H9 (cell line): ENCODE measurements at regions not wholly inside any gene's neighbourhood (a gene's known extent, or its start where the extent isn't known, plus 50 kb on each side); places are given as distances from the start of the nearest gene placed in this dataset.

Experiments used
- DNase-seq: peaks from one replicate; pipeline ENCODE4 v3.0.0-alpha.2; 2017
- H2AFZ ChIP-seq: one replicate; pipeline ENCODE4 v1.6.1; 2013; ENCODE audit warnings: mild to moderate bottlenecking, low read length, control low read depth, moderate library complexity
- H2AK5ac ChIP-seq: 2 replicates; pipeline ENCODE4 v1.6.1; 2013; ENCODE audit warnings: low read length, control low read depth, mixed read lengths; ENCODE audit not compliant: insufficient read length
- H2BK120ac ChIP-seq: one replicate; pipeline ENCODE4 v1.6.1; 2013; ENCODE audit warnings: low read depth, mild to moderate bottlenecking, low read length, control low read depth, inconsistent platforms; ENCODE audit not compliant: poor library complexity, severe bottlenecking
- H2BK12ac ChIP-seq: 2 replicates; pipeline ENCODE4 v1.6.1; 2013; ENCODE audit warnings: low read length, control low read depth, mixed read lengths, low read depth; ENCODE audit not compliant: insufficient read length
- H2BK15ac ChIP-seq: 2 replicates; pipeline ENCODE4 v1.6.1; 2013; ENCODE audit warnings: low read depth, low read length, control low read depth
- H2BK20ac ChIP-seq: one replicate; pipeline ENCODE4 v1.6.1; 2013; ENCODE audit warnings: low read depth, mild to moderate bottlenecking, low read length, control low read depth, inconsistent platforms; ENCODE audit not compliant: poor library complexity, severe bottlenecking
- H2BK5ac ChIP-seq: 2 replicates; pipeline ENCODE4 v1.6.1; 2013; ENCODE audit warnings: low read length, control low read depth, mixed read lengths; ENCODE audit not compliant: insufficient read length
- H3K14ac ChIP-seq: 2 replicates; pipeline ENCODE4 v1.6.1; 2013; ENCODE audit warnings: low read length, control low read depth; ENCODE audit not compliant: insufficient read depth
- H3K18ac ChIP-seq: 2 replicates; pipeline ENCODE4 v1.6.1; 2013; ENCODE audit warnings: low read depth, mild to moderate bottlenecking, mixed read lengths, low read length, control low read depth; ENCODE audit not compliant: insufficient read length
- H3K23ac ChIP-seq: 2 replicates; pipeline ENCODE4 v1.6.1; 2013; ENCODE audit warnings: low read length, control low read depth, mixed read lengths, low read depth; ENCODE audit not compliant: insufficient read length
- H3K23me2 ChIP-seq: 2 replicates; pipeline ENCODE4 v1.6.1; 2013; ENCODE audit warnings: low read depth, mild to moderate bottlenecking, mixed read lengths, low read length, control low read depth; ENCODE audit not compliant: insufficient read length, poor library complexity, severe bottlenecking
- H3K27ac ChIP-seq: 2 replicates; pipeline ENCODE4 v1.5.1; 2013; ENCODE audit warnings: low read length, control low read depth, mixed read lengths, low read depth; ENCODE audit not compliant: insufficient read length
- H3K27me3 ChIP-seq: 2 replicates; pipeline ENCODE4 v1.6.1; 2013; ENCODE audit warnings: low read length, control low read depth, inconsistent platforms; ENCODE audit not compliant: insufficient read depth
- H3K4ac ChIP-seq: 2 replicates; pipeline ENCODE4 v1.6.1; 2013; ENCODE audit warnings: low read depth, mild to moderate bottlenecking, control low read depth, inconsistent platforms, low read length, moderate library complexity
- H3K4me1 ChIP-seq: 2 replicates; pipeline ENCODE4 v1.6.1; 2013; ENCODE audit warnings: low read length, control low read depth, inconsistent platforms; ENCODE audit not compliant: insufficient read depth
- H3K4me2 ChIP-seq: 2 replicates; pipeline ENCODE4 v1.6.1; 2013; ENCODE audit warnings: low read length, control low read depth, mixed read lengths; ENCODE audit not compliant: insufficient read length, insufficient read depth
- H3K56ac ChIP-seq: 2 replicates; pipeline ENCODE4 v1.6.1; 2013; ENCODE audit warnings: low read depth, mild to moderate bottlenecking, mixed read lengths, low read length, control low read depth; ENCODE audit not compliant: insufficient read length
- H3K79me1 ChIP-seq: 2 replicates; pipeline ENCODE4 v1.6.1; 2013; ENCODE audit warnings: low read depth, mild to moderate bottlenecking, moderate library complexity, low read length, control low read depth, inconsistent platforms; ENCODE audit not compliant: insufficient read depth, poor library complexity, severe bottlenecking
- H3K79me2 ChIP-seq: 2 replicates; pipeline ENCODE4 v1.6.1; 2013; ENCODE audit warnings: low read length, control low read depth, inconsistent platforms; ENCODE audit not compliant: insufficient read depth
- H3K9ac ChIP-seq: 2 replicates; pipeline ENCODE4 v1.6.1; 2013; ENCODE audit warnings: low read length, control low read depth, mixed read lengths; ENCODE audit not compliant: insufficient read length; ENCODE audit errors: extremely low read depth
- H3K9me3 ChIP-seq: one replicate; pipeline ENCODE4 v1.6.1; 2013; ENCODE audit warnings: low read depth, low read length, inconsistent platforms; ENCODE audit not compliant: control insufficient read depth
- H3T11ph ChIP-seq: one replicate; pipeline ENCODE4 v1.6.1; 2013; ENCODE audit warnings: mild to moderate bottlenecking, low read length, control low read depth, inconsistent platforms
- H4K20me1 ChIP-seq: one replicate; pipeline ENCODE4 v1.6.1; 2013; ENCODE audit not compliant: control insufficient read depth, insufficient read length, insufficient read depth
- H4K5ac ChIP-seq: 2 replicates; pipeline ENCODE4 v1.6.1; 2013; ENCODE audit warnings: low read depth, mild to moderate bottlenecking, mixed read lengths, low read length, control low read depth; ENCODE audit not compliant: insufficient read length
- H4K8ac ChIP-seq: replicated peaks from 2 replicates; pipeline ENCODE4 v1.6.1; 2013; ENCODE audit warnings: low read length, control low read depth, mixed read lengths, low read depth; ENCODE audit not compliant: insufficient read length
- H4K91ac ChIP-seq: 2 replicates; pipeline ENCODE4 v1.6.1; 2013; ENCODE audit warnings: low read depth, mild to moderate bottlenecking, moderate library complexity, mixed read lengths, low read length, control low read depth; ENCODE audit not compliant: insufficient read length
- H3K27ac Mint-ChIP-seq, 3 experiments: 2 replicates in 2 of 3; 3 replicates in 1 of 3; pipeline ENCODE4 v1.8.0; 2020 to 2021; ENCODE audit warnings: mixed read lengths in 3 of 3, mild to moderate bottlenecking in 1 of 3, moderate library complexity in 1 of 3
- H3K27me3 Mint-ChIP-seq: 2 replicates; pipeline ENCODE4 v1.8.0; 2021; ENCODE audit warnings: low read depth, mild to moderate bottlenecking, moderate library complexity, mixed read lengths
- H3K36me3 Mint-ChIP-seq, 3 experiments: 2 replicates in 2 of 3; 3 replicates in 1 of 3; pipeline ENCODE4 v1.8.0; 2020 to 2021; ENCODE audit warnings: low read depth in 3 of 3, mixed read lengths in 3 of 3; ENCODE audit not compliant: insufficient read depth in 1 of 3
- H3K4me1 Mint-ChIP-seq, 2 experiments: 2 replicates each; pipeline ENCODE4 v1.8.0; 2020; ENCODE audit warnings: mixed read lengths in 2 of 2
- H3K4me3 Mint-ChIP-seq, 2 experiments: 2 replicates in 1 of 2; 3 replicates in 1 of 2; pipeline ENCODE4 v1.8.0; 2020 to 2021; ENCODE audit warnings: mild to moderate bottlenecking in 2 of 2, mixed read lengths in 2 of 2, moderate library complexity in 1 of 2
- H3K9me3 Mint-ChIP-seq, 2 experiments: 2 replicates in 1 of 2; 3 replicates in 1 of 2; pipeline ENCODE4 v1.8.0; 2020; ENCODE audit warnings: mild to moderate bottlenecking in 2 of 2, mixed read lengths in 2 of 2, moderate library complexity in 1 of 2
- CTCF ChIP-seq: fragments of 200-600 bp; sonication (generic); conservative IDR thresholded peaks from 3 replicates; pipeline ENCODE4 v1.8.0; 2021; ENCODE audit warnings: antibody characterized with exemption, mild to moderate bottlenecking
- WGBS: extraction: QIAGEN DNeasy Blood & Tissue Kit; methylation state at CpG from one replicate; pipeline ENCODE4 v1.1.7; 2013; ENCODE audit warnings: missing lambda C conversion rate, low lambda C conversion rate, mixed read lengths; ENCODE audit not compliant: insufficient read length; ENCODE audit errors: extremely low coverage; 5-methylcytosine and 5-hydroxymethylcytosine counted together

GRCh38 chr9:134239130-134239903 lies 75.0 kb upstream of the RNU6ATAC start:
- Mint-ChIP-seq H3K27ac (no peak overlapping the region), H3K36me3 (no peaks in the 10 kb centered on the region), H3K4me1 (peaks cover 0 to 15% of the 10 kb centered on the region in 2 experiments; a peak in 2 of 4 replicates), H3K9me3 (no peaks in the 10 kb centered on the region), H3K4me3 (no peak overlapping the region), H3K27me3 (peaks cover 3% of the 10 kb centered on the region; the same call in 1 of the 2 replicates)
- DNase-seq, result no peak
- Histone ChIP-seq H4K20me1 (no peaks in the 10 kb centered on the region), H3K23me2 (no peaks in the 10 kb centered on the region), H3K14ac (no peak overlapping the region; the same call in 1 of the 2 replicates), H4K5ac (no peak overlapping the region), H3K23ac (no peak overlapping the region), H3K9ac (no peak overlapping the region), H2BK120ac (no peak overlapping the region), H3K79me1 (no peaks in the 10 kb centered on the region), H4K8ac (no peak overlapping the region), H3K4ac (no peak overlapping the region), H2BK20ac (no peak overlapping the region), H2BK15ac (no peak overlapping the region), H3T11ph (no peak overlapping the region), H2BK12ac (no peak overlapping the region), H3K4me2 (no peak overlapping the region), H3K18ac (no peak overlapping the region), H3K56ac (no peak overlapping the region), H3K27me3 (no peaks in the 10 kb centered on the region), H2AK5ac (no peak overlapping the region), H3K79me2 (no peaks in the 10 kb centered on the region), H2AFZ (no peak overlapping the region), H2BK5ac (no peak overlapping the region), H3K9me3 (no peaks in the 10 kb centered on the region), H3K27ac (no peak overlapping the region), H4K91ac (no peak overlapping the region), H3K4me1 (no peaks in the 10 kb centered on the region)
- no CpG with 5 or more reads among the region's 29 CpGs for WGBS
- TF ChIP-seq CTCF, result no peak
